ENCODE measurements at regions not wholly inside any gene's neighbourhood (a gene's known extent, or its start where the extent isn't known, plus 50 kb on each side); places are given as distances from the start of the nearest gene placed in this dataset.
"Not testable (repeated sequence)": the region's sequence is repeated elsewhere in the genome, so short reads cannot be mapped to it uniquely, and the experiment has no call there.

- not testable (repeated sequence) for DNase-seq (ENCODE audit: low read depth)
Observed at GRCh38 chr7:6882321-6882721, 56.2 kb upstream of the CCZ1B start.

- DNase-seq (ENCODE audit: low read depth), result not testable (repeated sequence)
Observed at GRCh38 chr7:6883756-6884155, 57.7 kb upstream of the CCZ1B start.

DNA sequence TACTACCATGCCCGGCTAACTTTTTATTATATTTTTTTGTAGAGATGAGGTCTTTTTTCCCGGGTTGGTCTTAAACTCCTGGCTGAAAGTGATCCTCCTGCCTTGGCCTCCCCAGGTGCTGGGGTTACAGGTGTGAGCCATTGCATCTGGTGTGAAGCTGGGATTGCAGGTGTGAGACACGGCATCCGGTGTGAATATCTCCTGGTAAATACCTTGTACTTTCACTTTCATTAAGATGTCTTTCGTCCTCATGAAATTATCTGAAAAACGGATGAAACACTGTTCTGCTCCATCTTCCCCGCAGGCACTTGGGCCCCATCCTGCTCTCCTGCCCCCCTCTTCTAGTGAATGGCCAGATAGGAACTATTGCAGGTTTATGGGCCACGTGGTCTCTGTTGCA is 60.1 kb upstream of the CCZ1B start:
- DNase-seq (ENCODE audit: low read depth), result no peak

DNA sequence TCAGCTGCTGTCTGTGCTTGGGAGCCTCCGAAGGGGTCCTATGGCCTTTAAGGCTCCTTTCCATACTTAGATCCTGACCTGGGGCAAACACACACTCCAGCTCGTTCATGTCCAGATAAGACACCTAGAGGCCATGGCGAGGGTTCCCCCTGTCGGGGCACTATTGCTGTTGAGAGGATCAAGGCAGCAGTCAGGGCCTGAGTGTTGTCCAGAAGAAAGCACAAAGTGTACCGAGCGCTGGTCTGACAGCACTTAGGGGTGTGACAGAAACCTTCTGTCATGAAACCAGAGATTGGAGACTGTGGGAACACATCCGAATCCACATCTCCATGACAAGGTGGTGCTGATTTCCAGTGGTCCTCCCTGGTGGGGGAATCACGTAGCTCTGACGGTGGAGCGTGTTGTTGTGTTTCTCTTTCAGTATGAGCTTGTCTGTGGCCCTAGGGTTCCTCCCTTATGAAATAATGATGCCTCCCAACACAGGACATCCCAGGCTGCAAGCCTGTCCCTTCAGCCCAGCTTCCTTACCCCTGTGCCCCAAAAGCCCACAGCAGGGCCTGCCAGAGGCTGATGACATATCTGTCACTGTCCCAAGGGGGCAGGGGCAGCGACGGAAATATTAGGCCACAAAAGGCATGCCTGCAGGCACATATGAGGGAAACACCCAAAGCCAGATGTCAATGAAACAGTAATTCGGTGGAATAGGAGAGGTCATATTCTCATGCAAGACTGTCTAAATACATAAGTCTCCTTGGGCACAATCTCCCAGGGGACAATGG is 62.4 kb upstream of the CCZ1B start:
- not testable (repeated sequence) for DNase-seq (ENCODE audit: low read depth)

DNA sequence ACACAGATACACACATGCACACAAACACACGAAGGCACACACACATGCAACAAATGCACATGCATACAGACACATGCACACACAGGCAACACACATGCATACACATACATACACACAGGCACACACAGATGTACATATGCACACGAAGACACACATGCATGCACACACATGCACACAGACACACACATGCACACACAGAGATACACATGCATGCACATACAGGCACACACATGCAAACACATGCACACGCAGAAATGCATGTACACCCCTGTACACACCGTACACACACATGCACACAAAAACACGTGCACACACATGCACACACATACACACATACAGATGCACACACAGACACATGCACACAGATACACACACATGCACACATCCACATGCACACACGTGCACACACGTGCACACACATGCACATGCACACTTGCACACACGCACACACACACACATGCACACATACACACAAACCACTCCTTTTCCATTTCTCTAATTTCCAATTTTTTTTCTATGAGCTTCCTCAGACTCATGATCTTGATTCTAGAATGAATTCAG is 63.3 kb upstream of the CCZ1B start:
- DNase-seq (ENCODE audit: low read depth), result no peak

GRCh38 chr7:6902097-6902518 is 76.0 kb upstream of the CCZ1B start:
- DNase-seq (ENCODE audit: low read depth), result peak; percentile 1

DNA sequence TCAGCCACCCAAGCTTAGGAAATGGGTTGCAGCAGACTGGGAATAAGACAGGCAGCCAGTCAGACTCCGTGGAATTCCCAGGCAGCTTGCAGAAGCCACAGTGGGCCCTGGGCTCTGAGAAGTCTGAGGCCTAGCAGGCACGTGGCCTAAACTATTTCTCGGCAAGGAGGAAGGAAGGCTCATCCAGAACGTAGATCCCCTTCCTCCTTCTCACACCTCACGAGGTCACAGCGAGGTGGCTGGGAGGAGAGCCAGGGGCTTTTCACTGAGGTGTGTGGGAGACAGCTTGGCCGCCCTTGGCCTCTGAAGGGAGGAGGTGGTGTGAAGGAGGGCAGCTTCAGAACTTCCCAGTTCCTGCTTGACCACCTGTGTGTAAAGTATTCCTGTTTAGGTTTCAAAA is 77.2 kb upstream of the CCZ1B start:
- not testable (repeated sequence) for DNase-seq (ENCODE audit: low read depth)

GRCh38 chr7:6903792-6904191 is 77.7 kb upstream of the CCZ1B start:
- DNase-seq (ENCODE audit: low read depth), result not testable (repeated sequence)

DNA sequence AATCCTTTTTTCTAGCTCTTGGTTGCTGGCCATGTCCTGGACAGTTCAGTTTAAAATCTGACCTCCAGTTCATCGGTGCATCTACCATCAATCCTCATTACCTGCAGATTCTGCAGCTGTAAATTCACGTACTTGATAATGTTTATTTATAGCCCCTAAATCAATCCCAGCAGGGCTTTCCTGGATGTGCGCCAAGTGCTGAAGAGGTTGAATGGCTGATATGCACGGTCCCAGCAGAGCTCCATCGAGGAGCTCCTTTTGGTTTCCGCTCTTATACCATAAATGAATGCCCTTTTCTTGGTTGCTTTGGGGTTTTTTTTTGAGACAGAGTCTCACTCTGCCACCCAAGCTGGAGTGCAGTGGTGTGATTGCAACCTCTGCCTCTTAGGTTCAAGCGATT is 91.2 kb upstream of the CCZ1B start:
- DNase-seq (ENCODE audit: low read depth), result no peak

GRCh38 chr7:6919169-6919568 is 93.1 kb upstream of the CCZ1B start:
- not testable (repeated sequence) for DNase-seq (ENCODE audit: low read depth)

GRCh38 chr7:6924523-6924922 is 98.4 kb upstream of the CCZ1B start:
- DNase-seq (ENCODE audit: low read depth), result not testable (repeated sequence)

DNA sequence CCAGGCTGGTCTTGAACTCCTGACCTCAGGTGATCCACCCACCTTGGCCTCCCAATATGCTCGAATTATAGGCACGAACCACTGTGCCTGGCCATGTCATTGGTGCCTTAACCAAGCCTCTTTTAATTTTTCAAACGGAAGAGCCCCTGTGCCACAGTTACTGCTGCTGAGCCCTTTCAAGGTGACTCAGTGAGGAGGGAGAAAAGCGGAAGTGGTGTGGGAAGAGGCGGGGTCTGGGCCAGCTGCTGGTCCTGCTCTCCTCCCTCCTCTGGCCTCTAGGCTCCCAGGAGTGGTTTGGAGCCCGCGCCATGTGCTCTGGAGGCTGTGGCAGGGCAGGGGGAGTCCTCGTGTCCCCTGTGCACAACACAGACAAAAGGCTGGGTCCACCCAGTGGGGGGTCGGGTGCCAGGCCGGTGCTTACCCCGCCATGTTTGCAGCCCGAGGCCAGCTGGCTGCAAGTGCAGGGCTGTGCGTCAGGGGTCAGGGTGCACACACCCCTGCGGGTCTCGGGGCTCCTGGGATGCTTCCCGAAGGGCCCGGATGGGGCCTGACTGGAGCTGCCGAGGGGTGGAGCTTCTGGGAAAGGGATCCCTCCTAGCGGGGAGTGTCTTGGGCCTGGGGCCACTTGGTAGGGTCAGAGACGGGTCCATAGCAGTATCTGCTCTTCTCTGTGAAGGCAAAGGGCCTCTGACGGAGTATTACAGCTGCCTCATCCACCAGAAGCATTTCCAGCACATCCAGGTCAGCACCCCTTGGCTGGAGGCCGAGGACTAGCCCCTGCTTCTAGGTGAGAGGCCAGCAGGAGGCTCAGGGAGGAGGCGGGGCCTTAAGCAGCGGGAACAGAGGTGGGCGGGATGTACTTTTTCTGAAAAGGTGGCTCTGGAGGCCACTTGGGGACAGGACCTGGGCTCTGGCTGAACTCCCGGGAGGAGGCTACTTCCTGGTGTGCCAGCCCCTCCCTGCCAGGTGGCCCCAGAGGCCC is 100.4 kb upstream of the CCZ1B start:
- not testable (repeated sequence) for DNase-seq (ENCODE audit: low read depth)

- DNase-seq (ENCODE audit: low read depth), result not testable (repeated sequence)
Observed at GRCh38 chr7:6927643-6928042, 101.6 kb upstream of the CCZ1B start.

DNA sequence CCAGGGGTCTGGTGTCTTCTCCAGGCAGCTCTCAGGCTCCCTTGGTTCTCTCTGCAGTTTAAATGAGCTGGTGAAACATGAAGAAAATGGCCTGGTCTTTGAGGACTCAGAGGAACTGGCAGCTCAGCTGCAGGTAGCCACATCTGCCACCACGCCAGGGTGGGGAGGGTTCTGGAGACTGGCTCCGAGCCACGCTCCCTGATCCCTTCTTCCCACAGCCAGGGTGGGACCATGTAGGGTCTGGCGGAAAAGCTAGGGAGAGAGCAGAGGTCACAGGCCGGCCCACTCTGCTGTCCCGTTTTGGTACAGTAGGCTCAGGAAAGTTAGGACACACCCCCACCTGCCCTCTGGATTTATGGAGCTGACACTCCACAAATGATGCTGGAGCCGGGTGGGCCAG is 103.5 kb upstream of the CCZ1B start:
- not testable (repeated sequence) for DNase-seq (ENCODE audit: low read depth)

DNA sequence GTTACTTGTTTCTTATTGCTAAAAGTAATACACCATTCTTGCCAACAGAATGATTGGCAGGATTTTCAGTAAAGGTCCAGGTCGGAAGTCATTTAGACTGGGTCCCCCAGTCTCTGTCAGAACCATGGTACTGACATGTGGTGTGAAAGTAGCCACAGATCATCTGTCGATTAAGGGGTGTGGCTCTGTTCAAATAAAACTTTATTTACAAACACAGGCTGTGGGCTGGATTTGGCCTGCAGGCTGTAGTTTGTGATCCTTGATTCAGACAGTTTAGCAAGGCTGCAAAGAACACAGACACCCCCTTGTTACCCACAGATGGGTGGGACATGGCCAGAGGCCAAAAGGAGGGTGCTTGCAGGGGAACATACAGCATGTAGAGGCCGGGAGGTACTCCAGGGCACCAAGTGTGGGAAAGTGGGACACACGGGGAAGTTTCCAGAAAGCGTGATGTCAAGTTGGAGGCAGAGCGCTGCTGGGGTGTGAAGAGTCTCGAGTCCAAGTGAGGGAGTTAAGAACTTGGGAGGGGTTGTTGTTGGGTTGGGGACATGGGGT is 104.1 kb upstream of the CCZ1B start:
- DNase-seq (ENCODE audit: low read depth), result not testable (repeated sequence)

GRCh38 chr7:6930787-6931186 is 104.7 kb upstream of the CCZ1B start:
- DNase-seq (ENCODE audit: low read depth), result not testable (repeated sequence)

- DNase-seq (ENCODE audit: low read depth), result not testable (repeated sequence)
Observed at GRCh38 chr7:6931456-6931855, 105.4 kb upstream of the CCZ1B start.

GRCh38 chr7:6933954-6934632 is 108.0 kb upstream of the CCZ1B start:
- DNase-seq (ENCODE audit: low read depth), result not testable (repeated sequence)

- no peak for DNase-seq (ENCODE audit: low read depth)
Observed at GRCh38 chr7:6934981-6935380, 108.9 kb upstream of the CCZ1B start.

GRCh38 chr7:6936626-6937025 is 110.6 kb upstream of the CCZ1B start:
- DNase-seq (ENCODE audit: low read depth), result not testable (repeated sequence)

DNA sequence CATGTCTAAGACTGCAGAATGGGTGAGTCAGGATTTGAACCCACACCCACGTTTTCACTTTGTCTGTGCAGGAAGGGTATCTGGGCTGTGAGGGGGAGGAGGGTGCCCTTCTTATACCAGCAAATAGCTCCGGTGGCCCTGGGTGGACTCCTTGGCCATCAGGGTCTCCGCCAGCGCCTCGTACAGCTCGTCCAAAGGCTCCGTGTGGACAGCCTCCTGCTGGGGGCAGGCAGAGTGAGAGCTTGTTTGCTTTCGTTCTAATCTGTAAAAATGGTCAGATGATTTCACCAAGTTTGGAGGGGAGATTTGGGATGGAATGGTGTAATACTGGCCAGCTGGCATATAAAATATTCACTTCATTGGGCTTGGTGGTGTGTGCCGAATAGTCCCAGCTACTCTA is 111.7 kb upstream of the CCZ1B start:
- DNase-seq (ENCODE audit: low read depth), result not testable (repeated sequence)

All from renal cortical epithelial cell (primary cell).